ENCODE measurements at regions not wholly inside any gene's neighbourhood (a gene's known extent, or its start where the extent isn't known, plus 50 kb on each side); places are given as distances from the start of the nearest gene placed in this dataset.

- Histone ChIP-seq H4K5ac (ENCODE audit: insufficient read length, low read depth, low read length) (no peak overlapping the region), H2BK5ac (ENCODE audit: low read depth, low read length) (no peak overlapping the region), H3K27me3 (replicated peaks in 1 of 4; ENCODE audit: control insufficient read depth in 3 of 4, extremely low read depth in 1 of 4, insufficient read depth in 3 of 4, low read length in 3 of 4) (no peaks in the 10 kb centered on the region), H3K4ac (replicated peaks; ENCODE audit: insufficient read length, low read depth, low read length) (no peak overlapping the region), H2BK12ac (ENCODE audit: low read depth, low read length) (no peak overlapping the region), H3K79me2 (ENCODE audit: control insufficient read depth in 1 of 2, insufficient read depth in 2 of 2, low read length in 2 of 2) (no peaks in the 10 kb centered on the region), H3K23ac (ENCODE audit: insufficient read length) (no peak overlapping the region), H3K9me3 (ENCODE audit: insufficient read depth in 2 of 2, low read depth in 1 of 2, low read length in 1 of 2) (no peaks in the 10 kb centered on the region), H2AK5ac (ENCODE audit: low read depth, low read length) (no peak overlapping the region), H3K79me1 (ENCODE audit: low read depth, low read length) (no peaks in the 10 kb centered on the region), H4K20me1 (replicated peaks in 1 of 2; ENCODE audit: control insufficient read depth in 1 of 2, insufficient read depth in 2 of 2, low read length in 2 of 2) (no peaks in the 10 kb centered on the region), H3K4me3 (ENCODE audit: extremely low read depth in 1 of 4, insufficient read depth in 2 of 4, low read depth in 3 of 4, low read length in 4 of 4) (no peak overlapping the region), H4K8ac (ENCODE audit: extremely low read depth, insufficient read depth, low read length) (no peak overlapping the region), H2AFZ (ENCODE audit: low read length) (no peak overlapping the region), H3K18ac (ENCODE audit: extremely low read depth, low read length) (no peak overlapping the region), H2BK15ac (ENCODE audit: low read length) (no peak overlapping the region), H3K14ac (ENCODE audit: insufficient read length) (no peak overlapping the region), H3K27ac (ENCODE audit: low read depth, low read length) (no peak overlapping the region), H4K91ac (replicated peaks; ENCODE audit: insufficient read length, low read length) (no peak overlapping the region), H2BK20ac (ENCODE audit: low read length) (no peak overlapping the region), H3K23me2 (ENCODE audit: low read depth, low read length) (no peaks in the 10 kb centered on the region), H3K36me3 (ENCODE audit: control insufficient read depth in 2 of 4, insufficient read depth in 4 of 4, low read length in 3 of 4) (no peaks in the 10 kb centered on the region), H3K4me1 (replicated peaks in 1 of 4; ENCODE audit: control insufficient read depth in 3 of 4, insufficient read depth in 4 of 4, low read length in 3 of 4) (no peaks in the 10 kb centered on the region), H3K56ac (replicated peaks; ENCODE audit: insufficient read length, low read depth, low read length) (no peak overlapping the region), H3K9ac (replicated peaks in 1 of 4; ENCODE audit: extremely low read depth in 1 of 4, low read depth in 3 of 4, low read length in 3 of 4) (no peak overlapping the region), H2BK120ac (replicated peaks; ENCODE audit: low read depth, low read length) (no peak overlapping the region), H3K4me2 (ENCODE audit: insufficient read depth in 1 of 2, low read depth in 2 of 2, low read length in 2 of 2) (no peak overlapping the region)
- FAIRE-seq, result no peak
- ChIA-PET CTCF (ENCODE audit: partially characterized antibody) (interaction anchor here (1.4 kb wide), 1 partner anchor 10 kb away, joined by 4 read pairs; no protein-coding TSS in a partner anchor), POLR2A (ENCODE audit: partially characterized antibody) (no interaction called here)
- DNase-seq (ENCODE audit: low read depth in 1 of 2, low spot score in 2 of 2), result no peak
- WGBS, 2 experiments (ENCODE audit: extremely low coverage in 1 of 2, insufficient coverage in 1 of 2, insufficient read length in 1 of 2, insufficient replicate concordance in 2 of 2, low coverage in 1 of 2, low lambda C conversion rate in 2 of 2, missing lambda C conversion rate in 1 of 2), result 84% methylated on average over 4 of the region's 4 CpGs; no CpG with 5 or more reads in 1 of the 2 experiments
- TF ChIP-seq TBP (IDR thresholded peaks at IDR 0.05; ENCODE audit: low read depth, low read length), result no peak
- no peak for TF ChIP-seq GABPA (IDR thresholded peaks at IDR 0.05; ENCODE audit: borderline replicate concordance, insufficient read depth, low read length)
- TF ChIP-seq YY1 (IDR thresholded peaks at IDR 0.05; ENCODE audit: low read depth, low read length), result no peak
- no peak for TF ChIP-seq BRCA1 (IDR thresholded peaks at IDR 0.05; ENCODE audit: low read depth, low read length)
- no peak for TF ChIP-seq ASH2L (IDR thresholded peaks at IDR 0.05; ENCODE audit: low read length)
- no peak for TF ChIP-seq EGR1 (IDR thresholded peaks at IDR 0.05; ENCODE audit: borderline replicate concordance, low read depth, low read length)
- TF ChIP-seq RFX5 (IDR thresholded peaks at IDR 0.05; ENCODE audit: borderline replicate concordance, low read depth, low read length), result no peak
- no peak for TF ChIP-seq MAFK (IDR thresholded peaks at IDR 0.05; ENCODE audit: low read depth, low read length)
- TF ChIP-seq RNF2 (IDR thresholded peaks at IDR 0.05; ENCODE audit: borderline replicate concordance, low read depth, low read length, missing control alignments, poor library complexity, severe bottlenecking), result no peak
- no peak for TF ChIP-seq BCL11A (IDR thresholded peaks at IDR 0.05; ENCODE audit: low read depth in 2 of 2, low read length in 2 of 2)
- no peak for TF ChIP-seq GTF2F1 (IDR thresholded peaks at IDR 0.05; ENCODE audit: borderline replicate concordance, low read depth, low read length)
- no peak for TF ChIP-seq SIX5 (IDR thresholded peaks at IDR 0.05; ENCODE audit: low read depth, low read length)
- TF ChIP-seq POLR2AphosphoS5 (IDR thresholded peaks at IDR 0.05; ENCODE audit: low read depth, low read length), result no peak
- no peak for TF ChIP-seq KDM1A (IDR thresholded peaks at IDR 0.05; ENCODE audit: borderline replicate concordance, low read length)
- TF ChIP-seq POLR2A (IDR thresholded peaks at IDR 0.05; ENCODE audit: control extremely low read depth in 1 of 2, low read depth in 2 of 2, low read length in 2 of 2), result no peak
- TF ChIP-seq E2F6 (IDR thresholded peaks at IDR 0.05), result no peak
These were observed 182.1 kb downstream of the EVX1 start for GRCh38 chr7:27424749-27425148.
